GM23338 (cell line): ENCODE measurements at regions not wholly inside any gene's neighbourhood (a gene's known extent, or its start where the extent isn't known, plus 50 kb on each side); places are given as distances from the start of the nearest gene placed in this dataset.

Source experiments
- ATAC-seq: fragments of 200-7000 bp; cut with Tn5 transposase; 3 replicates; pipeline ENCODE4 v1.9.1; 2020
- DNase-seq: peaks from one replicate; pipeline ENCODE4 v3.0.0-alpha.2; 2015; ENCODE audit warnings: low spot score
- H2AFZ ChIP-seq: fragments of 200-600 bp; sonication (generic); 2 replicates; pipeline ENCODE4 v1.8.0; 2016; ENCODE audit warnings: antibody characterized with exemption, mild to moderate bottlenecking, moderate library complexity
- H3F3A ChIP-seq: fragments of 200-600 bp; sonication (generic); replicated peaks from 2 replicates; pipeline ENCODE4 v1.8.0; 2017; ENCODE audit warnings: antibody characterized with exemption, mixed run types, low read depth
- H3K27ac ChIP-seq: fragments of 200-600 bp; sonication (generic); 2 replicates; pipeline ENCODE4 v1.6.1; 2016; ENCODE audit warnings: low read depth
- H3K27me3 ChIP-seq: fragments of 200-600 bp; sonication (generic); 2 replicates; pipeline ENCODE4 v1.8.0; 2016; ENCODE audit warnings: mild to moderate bottlenecking, mixed run types, moderate library complexity; ENCODE audit not compliant: insufficient read depth
- H3K36me3 ChIP-seq: fragments of 200-600 bp; sonication (generic); 2 replicates; pipeline ENCODE4 v1.8.0; 2016; ENCODE audit warnings: mild to moderate bottlenecking; ENCODE audit not compliant: insufficient read depth
- H3K4me1 ChIP-seq: fragments of 200-600 bp; sonication (generic); 2 replicates; pipeline ENCODE4 v1.8.0; 2016; ENCODE audit warnings: mild to moderate bottlenecking, moderate library complexity; ENCODE audit not compliant: insufficient read depth
- H3K4me2 ChIP-seq: fragments of 200-600 bp; sonication (generic); 2 replicates; pipeline ENCODE4 v1.7.1; 2017; ENCODE audit warnings: mixed run types
- H3K4me3 ChIP-seq: fragments of 200-600 bp; sonication (generic); 2 replicates; pipeline ENCODE4 v1.6.1; 2016; ENCODE audit warnings: mixed run types
- H3K79me2 ChIP-seq: fragments of 200-600 bp; sonication (generic); replicated peaks from 2 replicates; pipeline ENCODE4 v1.8.0; 2017; ENCODE audit warnings: mild to moderate bottlenecking; ENCODE audit not compliant: insufficient read depth
- H3K9me2 ChIP-seq: fragments of 200-600 bp; sonication (generic); 2 replicates; pipeline ENCODE4 v1.8.0; 2017; ENCODE audit not compliant: insufficient read depth
- H4K20me1 ChIP-seq: fragments of 200-600 bp; sonication (generic); replicated peaks from 2 replicates; pipeline ENCODE4 v1.8.0; 2017; ENCODE audit warnings: mild to moderate bottlenecking; ENCODE audit not compliant: insufficient read depth
- H3K27ac Mint-ChIP-seq: 2 replicates; pipeline ENCODE4 v1.8.0; 2020; ENCODE audit warnings: inconsistent platforms, mild to moderate bottlenecking, moderate library complexity, mixed read lengths
- H3K27me3 Mint-ChIP-seq: 3 replicates; pipeline ENCODE4 v1.8.0; 2022; ENCODE audit warnings: low read depth, mild to moderate bottlenecking, moderate library complexity, mixed read lengths, inconsistent platforms; ENCODE audit not compliant: insufficient read depth, poor library complexity
- H3K36me3 Mint-ChIP-seq: 3 replicates; pipeline ENCODE4 v1.8.0; 2021; ENCODE audit warnings: low read depth, mild to moderate bottlenecking, inconsistent platforms, moderate library complexity, mixed read lengths
- H3K4me1 Mint-ChIP-seq: 3 replicates; pipeline ENCODE4 v1.8.0; 2020; ENCODE audit warnings: mild to moderate bottlenecking, inconsistent platforms, mixed read lengths
- H3K4me3 Mint-ChIP-seq: 3 replicates; pipeline ENCODE4 v1.8.0; 2021; ENCODE audit warnings: moderate library complexity, mild to moderate bottlenecking, inconsistent platforms, mixed read lengths
- H3K9me3 Mint-ChIP-seq: 3 replicates; pipeline ENCODE4 v1.8.0; 2020; ENCODE audit warnings: moderate library complexity, mild to moderate bottlenecking, inconsistent platforms, mixed read lengths
- EZH2phosphoT487 ChIP-seq: fragments of 200-600 bp; sonication (generic); IDR thresholded peaks from one replicate; pipeline ENCODE4 v1.8.1; 2018; ENCODE audit warnings: antibody characterized with exemption; ENCODE audit not compliant: unreplicated experiment
- JUNB ChIP-seq: IDR thresholded peaks from one replicate; pipeline ENCODE4 v1.6.1; 2016; ENCODE audit warnings: antibody characterized with exemption; ENCODE audit not compliant: unreplicated experiment
- POLR2AphosphoS5 ChIP-seq: IDR thresholded peaks from 2 replicates; pipeline ENCODE4 v1.6.1; 2016; ENCODE audit warnings: antibody characterized with exemption, low read depth
- ZNF114 ChIP-seq: fragments of 250-450 bp; sonication (Bioruptor Pico); IDR thresholded peaks from 2 replicates; pipeline ENCODE4 v1.5.0; 2020; ENCODE audit warnings: mild to moderate bottlenecking, moderate library complexity
- TF ChIP-seq, protein P1 (sequence below): fragments of 250-450 bp; sonication (Bioruptor Pico); IDR thresholded peaks from 2 replicates; pipeline ENCODE4 v1.5.0; 2020; ENCODE audit warnings: mild to moderate bottlenecking, moderate library complexity
- TF ChIP-seq, protein P2 (sequence below), 2 experiments: fragments of 200-600 bp in 1 of 2; sonication (generic) in 1 of 2; conservative IDR thresholded peaks; 2 replicates each; pipeline versions ENCODE4 v1.5.1 to v1.6.1; 2016 to 2017; ENCODE audit warnings: antibody characterized with exemption in 2 of 2, low read depth in 2 of 2, mild to moderate bottlenecking in 2 of 2, moderate library complexity in 1 of 2

DNA sequence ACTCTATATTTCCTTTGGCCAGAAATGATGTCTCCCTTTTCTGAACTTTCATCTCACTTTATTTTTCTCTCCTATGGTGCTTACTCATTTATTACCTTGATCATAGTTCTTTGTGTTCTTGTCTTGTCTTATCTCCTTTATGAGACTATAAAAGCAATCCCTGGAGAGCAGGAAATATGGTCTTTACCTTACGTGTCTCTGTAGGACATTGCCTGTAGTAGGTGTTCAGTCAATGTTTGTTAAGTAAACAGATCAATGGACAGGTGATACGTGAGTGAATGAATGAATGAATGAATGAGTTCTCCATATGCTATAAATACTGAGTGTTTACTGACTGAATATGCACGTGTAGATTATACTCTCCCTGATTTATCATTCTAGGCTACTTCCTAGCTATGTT, 193.7 kb upstream of the HMGA2 start (continued):
- TF ChIP-seq, protein P1, sequence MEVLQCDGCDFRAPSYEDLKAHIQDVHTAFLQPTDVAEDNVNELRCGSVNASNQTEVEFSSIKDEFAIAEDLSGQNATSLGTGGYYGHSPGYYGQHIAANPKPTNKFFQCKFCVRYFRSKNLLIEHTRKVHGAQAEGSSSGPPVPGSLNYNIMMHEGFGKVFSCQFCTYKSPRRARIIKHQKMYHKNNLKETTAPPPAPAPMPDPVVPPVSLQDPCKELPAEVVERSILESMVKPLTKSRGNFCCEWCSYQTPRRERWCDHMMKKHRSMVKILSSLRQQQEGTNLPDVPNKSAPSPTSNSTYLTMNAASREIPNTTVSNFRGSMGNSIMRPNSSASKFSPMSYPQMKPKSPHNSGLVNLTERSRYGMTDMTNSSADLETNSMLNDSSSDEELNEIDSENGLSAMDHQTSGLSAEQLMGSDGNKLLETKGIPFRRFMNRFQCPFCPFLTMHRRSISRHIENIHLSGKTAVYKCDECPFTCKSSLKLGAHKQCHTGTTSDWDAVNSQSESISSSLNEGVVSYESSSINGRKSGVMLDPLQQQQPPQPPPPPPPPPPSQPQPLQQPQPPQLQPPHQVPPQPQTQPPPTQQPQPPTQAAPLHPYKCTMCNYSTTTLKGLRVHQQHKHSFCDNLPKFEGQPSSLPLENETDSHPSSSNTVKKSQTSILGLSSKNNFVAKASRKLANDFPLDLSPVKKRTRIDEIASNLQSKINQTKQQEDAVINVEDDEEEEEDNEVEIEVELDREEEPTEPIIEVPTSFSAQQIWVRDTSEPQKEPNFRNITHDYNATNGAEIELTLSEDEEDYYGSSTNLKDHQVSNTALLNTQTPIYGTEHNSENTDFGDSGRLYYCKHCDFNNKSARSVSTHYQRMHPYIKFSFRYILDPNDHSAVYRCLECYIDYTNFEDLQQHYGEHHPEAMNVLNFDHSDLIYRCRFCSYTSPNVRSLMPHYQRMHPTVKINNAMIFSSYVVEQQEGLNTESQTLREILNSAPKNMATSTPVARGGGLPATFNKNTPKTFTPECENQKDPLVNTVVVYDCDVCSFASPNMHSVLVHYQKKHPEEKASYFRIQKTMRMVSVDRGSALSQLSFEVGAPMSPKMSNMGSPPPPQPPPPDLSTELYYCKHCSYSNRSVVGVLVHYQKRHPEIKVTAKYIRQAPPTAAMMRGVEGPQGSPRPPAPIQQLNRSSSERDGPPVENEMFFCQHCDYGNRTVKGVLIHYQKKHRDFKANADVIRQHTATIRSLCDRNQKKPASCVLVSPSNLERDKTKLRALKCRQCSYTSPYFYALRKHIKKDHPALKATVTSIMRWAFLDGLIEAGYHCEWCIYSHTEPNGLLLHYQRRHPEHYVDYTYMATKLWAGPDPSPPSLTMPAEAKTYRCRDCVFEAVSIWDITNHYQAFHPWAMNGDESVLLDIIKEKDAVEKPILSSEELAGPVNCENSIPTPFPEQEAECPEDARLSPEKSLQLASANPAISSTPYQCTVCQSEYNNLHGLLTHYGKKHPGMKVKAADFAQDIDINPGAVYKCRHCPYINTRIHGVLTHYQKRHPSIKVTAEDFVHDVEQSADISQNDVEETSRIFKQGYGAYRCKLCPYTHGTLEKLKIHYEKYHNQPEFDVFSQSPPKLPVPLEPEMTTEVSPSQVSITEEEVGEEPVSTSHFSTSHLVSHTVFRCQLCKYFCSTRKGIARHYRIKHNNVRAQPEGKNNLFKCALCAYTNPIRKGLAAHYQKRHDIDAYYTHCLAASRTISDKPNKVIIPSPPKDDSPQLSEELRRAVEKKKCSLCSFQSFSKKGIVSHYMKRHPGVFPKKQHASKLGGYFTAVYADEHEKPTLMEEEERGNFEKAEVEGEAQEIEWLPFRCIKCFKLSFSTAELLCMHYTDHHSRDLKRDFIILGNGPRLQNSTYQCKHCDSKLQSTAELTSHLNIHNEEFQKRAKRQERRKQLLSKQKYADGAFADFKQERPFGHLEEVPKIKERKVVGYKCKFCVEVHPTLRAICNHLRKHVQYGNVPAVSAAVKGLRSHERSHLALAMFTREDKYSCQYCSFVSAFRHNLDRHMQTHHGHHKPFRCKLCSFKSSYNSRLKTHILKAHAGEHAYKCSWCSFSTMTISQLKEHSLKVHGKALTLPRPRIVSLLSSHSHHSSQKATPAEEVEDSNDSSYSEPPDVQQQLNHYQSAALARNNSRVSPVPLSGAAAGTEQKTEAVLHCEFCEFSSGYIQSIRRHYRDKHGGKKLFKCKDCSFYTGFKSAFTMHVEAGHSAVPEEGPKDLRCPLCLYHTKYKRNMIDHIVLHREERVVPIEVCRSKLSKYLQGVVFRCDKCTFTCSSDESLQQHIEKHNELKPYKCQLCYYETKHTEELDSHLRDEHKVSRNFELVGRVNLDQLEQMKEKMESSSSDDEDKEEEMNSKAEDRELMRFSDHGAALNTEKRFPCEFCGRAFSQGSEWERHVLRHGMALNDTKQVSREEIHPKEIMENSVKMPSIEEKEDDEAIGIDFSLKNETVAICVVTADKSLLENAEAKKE = no peak
- no peak for TF ChIP-seq ZNF114 (CRISPR knock-in tag)
- TF ChIP-seq, protein P2, sequence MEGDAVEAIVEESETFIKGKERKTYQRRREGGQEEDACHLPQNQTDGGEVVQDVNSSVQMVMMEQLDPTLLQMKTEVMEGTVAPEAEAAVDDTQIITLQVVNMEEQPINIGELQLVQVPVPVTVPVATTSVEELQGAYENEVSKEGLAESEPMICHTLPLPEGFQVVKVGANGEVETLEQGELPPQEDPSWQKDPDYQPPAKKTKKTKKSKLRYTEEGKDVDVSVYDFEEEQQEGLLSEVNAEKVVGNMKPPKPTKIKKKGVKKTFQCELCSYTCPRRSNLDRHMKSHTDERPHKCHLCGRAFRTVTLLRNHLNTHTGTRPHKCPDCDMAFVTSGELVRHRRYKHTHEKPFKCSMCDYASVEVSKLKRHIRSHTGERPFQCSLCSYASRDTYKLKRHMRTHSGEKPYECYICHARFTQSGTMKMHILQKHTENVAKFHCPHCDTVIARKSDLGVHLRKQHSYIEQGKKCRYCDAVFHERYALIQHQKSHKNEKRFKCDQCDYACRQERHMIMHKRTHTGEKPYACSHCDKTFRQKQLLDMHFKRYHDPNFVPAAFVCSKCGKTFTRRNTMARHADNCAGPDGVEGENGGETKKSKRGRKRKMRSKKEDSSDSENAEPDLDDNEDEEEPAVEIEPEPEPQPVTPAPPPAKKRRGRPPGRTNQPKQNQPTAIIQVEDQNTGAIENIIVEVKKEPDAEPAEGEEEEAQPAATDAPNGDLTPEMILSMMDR (conservative IDR thresholded peaks at IDR 0.05; ENCODE audit: low read depth in 2 of 2) = no peak

DNA sequence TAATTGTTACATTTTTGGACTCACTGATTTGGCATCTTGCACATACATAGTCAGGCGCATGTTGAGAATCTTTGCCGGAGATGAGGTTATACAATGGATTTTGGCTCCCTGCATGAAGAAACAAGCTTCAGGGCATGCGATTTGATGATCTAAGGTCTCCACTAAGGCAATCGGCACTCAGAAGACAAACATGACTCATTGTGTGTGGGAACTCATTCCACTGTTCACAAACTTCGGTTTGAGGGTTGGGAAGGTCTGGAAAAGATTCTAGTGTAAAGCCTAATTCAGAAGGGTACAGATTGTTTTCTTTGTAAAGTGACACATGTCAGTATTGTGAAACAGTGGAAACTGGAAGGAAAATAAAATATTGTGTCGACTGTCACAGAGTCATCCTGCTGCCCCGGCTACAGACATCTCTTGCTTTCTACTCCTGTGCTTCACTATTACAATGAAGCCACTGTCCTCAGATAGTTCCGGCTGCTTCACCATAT, 192.6 kb upstream of the HMGA2 start:
- Mint-ChIP-seq H3K9me3 (no peaks in the 10 kb centered on the region), H3K36me3 (no peaks in the 10 kb centered on the region), H3K27ac (no peak overlapping the region), H3K27me3 (no peaks in the 10 kb centered on the region), H3K4me3 (no peak overlapping the region), H3K4me1 (peaks cover 5% of the 10 kb centered on the region; the same call in 2 of the 3 replicates)
- no peaks in the 10 kb centered on the region for H4K20me1 ChIP-seq
- no peak for TF ChIP-seq EZH2phosphoT487
- TF ChIP-seq JUNB = no peak
- no peak for TF ChIP-seq POLR2AphosphoS5
- DNase-seq (no peak), ATAC-seq (no peak)
- 0 out of 2 replicates have a peak, but pooled peaks cover 3% of the 10 kb centered on the region for H3K9me2 ChIP-seq
- H3K4me3 ChIP-seq = no peak overlapping the region
- no peaks in the 10 kb centered on the region for H3K4me1 ChIP-seq
- no peaks in the 10 kb centered on the region for H3K36me3 ChIP-seq
- no peaks in the 10 kb centered on the region for H3K79me2 ChIP-seq
- no peaks in the 10 kb centered on the region for H3K27me3 ChIP-seq
- no peak overlapping the region for H3K4me2 ChIP-seq
- no peak overlapping the region for H3K27ac ChIP-seq
- no peaks in the 10 kb centered on the region for H3F3A ChIP-seq
- no peak overlapping the region for H2AFZ ChIP-seq
